ENCODE measurements at regions not wholly inside any gene's neighbourhood (a gene's known extent, or its start where the extent isn't known, plus 50 kb on each side); places are given as distances from the start of the nearest gene placed in this dataset.

- H3K9me3 Mint-ChIP-seq: peaks cover 10% of the 10 kb centered on the region
- H3K4me3 Mint-ChIP-seq: no peak overlapping the region
- H3K36me3 Mint-ChIP-seq: no peaks in the 10 kb centered on the region
- peaks cover 9% of the 10 kb centered on the region for H3K4me1 Mint-ChIP-seq
- peaks cover 13% of the 10 kb centered on the region for H3K27me3 Mint-ChIP-seq (ENCODE audit: low read depth)
- no peak for DNase-seq (ENCODE audit: low spot score in 2 of 2, unreplicated experiment in 2 of 2)
- H3K27ac Mint-ChIP-seq: peak overlapping the region; percentile 64
- TF ChIP-seq CTCF (IDR thresholded peaks at IDR 0.05; ENCODE audit: unreplicated experiment): no peak
Measured at GRCh38 chr5:109567374-109568044, 122.2 kb upstream of the MAN2A1 start.

- H3K9me3 Mint-ChIP-seq: peaks cover 10% of the 10 kb centered on the region
- peaks cover 9% of the 10 kb centered on the region for H3K4me1 Mint-ChIP-seq
- no peak for TF ChIP-seq CTCF (IDR thresholded peaks at IDR 0.05; ENCODE audit: unreplicated experiment)
- H3K4me3 Mint-ChIP-seq: no peak overlapping the region
- DNase-seq (ENCODE audit: low spot score in 2 of 2, unreplicated experiment in 2 of 2): no peak
- H3K36me3 Mint-ChIP-seq: no peaks in the 10 kb centered on the region
- no peak overlapping the region for H3K27ac Mint-ChIP-seq
- H3K27me3 Mint-ChIP-seq (ENCODE audit: low read depth): peaks cover 8% of the 10 kb centered on the region
Measured at GRCh38 chr5:109566361-109566760, 123.4 kb upstream of the MAN2A1 start.

DNA sequence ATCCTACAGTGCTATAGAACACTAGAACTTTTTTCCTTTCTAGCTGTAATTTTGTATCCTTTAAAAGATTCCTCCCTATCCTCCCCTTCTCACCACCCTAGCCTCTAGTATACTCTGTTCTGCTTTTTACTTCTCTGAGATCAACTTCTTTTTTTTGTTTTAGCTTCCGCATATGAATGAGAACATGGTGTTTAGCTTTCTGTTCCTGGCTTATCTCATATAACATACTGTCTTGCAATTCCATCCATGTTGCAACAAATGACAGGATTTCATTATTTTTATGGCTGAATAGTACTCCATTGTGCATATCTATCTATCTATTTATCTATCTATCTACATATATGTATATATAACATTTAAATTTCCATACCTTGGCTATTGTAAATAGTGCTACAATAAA lies 126.0 kb upstream of the MAN2A1 start:
- no peak for TF ChIP-seq CTCF (IDR thresholded peaks at IDR 0.05; ENCODE audit: unreplicated experiment)
- Mint-ChIP-seq H3K27me3 (ENCODE audit: low read depth) (no peaks in the 10 kb centered on the region), H3K27ac (no peak overlapping the region)

GRCh38 chr5:109563189-109563588 lies 126.5 kb upstream of the MAN2A1 start:
- peaks cover 10% of the 10 kb centered on the region for H3K9me3 Mint-ChIP-seq
- peaks cover 17% of the 10 kb centered on the region for H3K4me1 Mint-ChIP-seq
- no peak overlapping the region for H3K4me3 Mint-ChIP-seq
- H3K27ac Mint-ChIP-seq: no peak overlapping the region
- no peak for TF ChIP-seq CTCF (IDR thresholded peaks at IDR 0.05; ENCODE audit: unreplicated experiment)
- DNase-seq (ENCODE audit: low spot score in 2 of 2, unreplicated experiment in 2 of 2): no peak
- no peaks in the 10 kb centered on the region for H3K27me3 Mint-ChIP-seq (ENCODE audit: low read depth)
- no peaks in the 10 kb centered on the region for H3K36me3 Mint-ChIP-seq

More for the DNA sequence above, 126.0 kb upstream of the MAN2A1 start:
- H3K9me3 Mint-ChIP-seq: peaks cover 10% of the 10 kb centered on the region
- no peak overlapping the region for H3K4me3 Mint-ChIP-seq
- peaks cover 11% of the 10 kb centered on the region for H3K4me1 Mint-ChIP-seq
- H3K36me3 Mint-ChIP-seq: no peaks in the 10 kb centered on the region
- DNase-seq (ENCODE audit: low spot score in 2 of 2, unreplicated experiment in 2 of 2): no peak

DNA sequence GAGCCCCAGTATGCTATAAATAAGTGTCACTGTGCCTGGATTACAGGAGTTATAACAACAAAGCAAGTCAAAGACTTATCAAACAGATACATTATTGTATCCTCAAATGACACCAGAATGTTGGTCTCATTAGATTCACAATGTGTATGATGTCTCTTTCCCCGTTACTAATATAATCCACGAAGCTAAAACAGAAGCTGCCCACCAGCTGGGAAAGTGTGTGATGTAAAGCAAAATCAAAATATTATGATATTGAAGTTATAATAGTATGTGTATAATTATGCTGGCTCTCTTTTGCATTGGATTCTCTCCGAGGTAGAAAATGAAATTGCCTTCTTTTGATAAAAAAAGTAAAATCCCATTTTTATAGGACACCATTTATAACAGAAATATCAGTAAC lies 127.3 kb upstream of the MAN2A1 start:
- no peak for DNase-seq (ENCODE audit: low spot score in 2 of 2, unreplicated experiment in 2 of 2)
- H3K27ac Mint-ChIP-seq: no peak overlapping the region
- H3K4me1 Mint-ChIP-seq: peaks cover 16% of the 10 kb centered on the region
- H3K36me3 Mint-ChIP-seq: no peaks in the 10 kb centered on the region
- no peak overlapping the region for H3K4me3 Mint-ChIP-seq
- no peak for TF ChIP-seq CTCF (IDR thresholded peaks at IDR 0.05; ENCODE audit: unreplicated experiment)
- no peaks in the 10 kb centered on the region for H3K27me3 Mint-ChIP-seq (ENCODE audit: low read depth)
- H3K9me3 Mint-ChIP-seq: peaks cover 10% of the 10 kb centered on the region

Measured in mesothelial cell of epicardium (in vitro differentiated cells).